ENCODE measurements at regions not wholly inside any gene's neighbourhood (a gene's known extent, or its start where the extent isn't known, plus 50 kb on each side); places are given as distances from the start of the nearest gene placed in this dataset.

DNA sequence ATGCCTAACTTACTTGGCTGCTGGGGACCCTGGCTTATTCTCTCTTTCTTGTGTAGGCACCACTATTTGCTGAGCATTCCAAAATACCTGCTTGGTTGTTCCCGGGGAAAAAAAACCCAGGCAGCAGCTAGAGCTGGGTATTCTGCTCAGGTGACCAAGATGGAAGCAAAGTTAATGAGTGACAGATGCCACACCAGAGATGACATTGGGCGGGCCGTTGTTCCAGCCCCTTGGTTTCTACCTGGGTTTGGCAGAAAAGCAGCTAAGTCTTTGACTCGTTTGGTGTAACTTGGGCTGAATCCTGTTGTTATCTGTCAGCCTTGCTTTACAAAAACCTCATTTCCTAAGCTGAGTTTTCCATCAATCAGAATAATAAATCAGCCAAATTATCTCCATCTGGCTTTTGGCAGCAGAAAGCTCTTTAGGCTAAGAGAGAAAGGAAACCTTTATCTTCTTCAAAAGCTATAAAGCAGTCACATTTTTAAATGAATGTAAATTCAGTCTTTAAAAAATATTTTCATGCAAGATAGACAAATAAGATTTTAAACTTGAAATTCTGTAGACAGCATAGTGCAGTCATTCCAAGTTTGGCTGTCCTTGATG lies 202.0 kb upstream of the GMDS start:
- Mint-ChIP-seq H3K4me1 (peaks cover 5% of the 10 kb centered on the region), H3K36me3 (ENCODE audit: low read depth) (no peaks in the 10 kb centered on the region), H3K27ac (ENCODE audit: unreplicated experiment) (no peak overlapping the region), H3K27me3 (ENCODE audit: low read depth) (peaks cover 3% of the 10 kb centered on the region), H3K4me3 (no peak overlapping the region), H3K9me3 (no peaks in the 10 kb centered on the region)
- DNase-seq (ENCODE audit: low read depth, low spot score): no peak
- TF ChIP-seq, protein P1, sequence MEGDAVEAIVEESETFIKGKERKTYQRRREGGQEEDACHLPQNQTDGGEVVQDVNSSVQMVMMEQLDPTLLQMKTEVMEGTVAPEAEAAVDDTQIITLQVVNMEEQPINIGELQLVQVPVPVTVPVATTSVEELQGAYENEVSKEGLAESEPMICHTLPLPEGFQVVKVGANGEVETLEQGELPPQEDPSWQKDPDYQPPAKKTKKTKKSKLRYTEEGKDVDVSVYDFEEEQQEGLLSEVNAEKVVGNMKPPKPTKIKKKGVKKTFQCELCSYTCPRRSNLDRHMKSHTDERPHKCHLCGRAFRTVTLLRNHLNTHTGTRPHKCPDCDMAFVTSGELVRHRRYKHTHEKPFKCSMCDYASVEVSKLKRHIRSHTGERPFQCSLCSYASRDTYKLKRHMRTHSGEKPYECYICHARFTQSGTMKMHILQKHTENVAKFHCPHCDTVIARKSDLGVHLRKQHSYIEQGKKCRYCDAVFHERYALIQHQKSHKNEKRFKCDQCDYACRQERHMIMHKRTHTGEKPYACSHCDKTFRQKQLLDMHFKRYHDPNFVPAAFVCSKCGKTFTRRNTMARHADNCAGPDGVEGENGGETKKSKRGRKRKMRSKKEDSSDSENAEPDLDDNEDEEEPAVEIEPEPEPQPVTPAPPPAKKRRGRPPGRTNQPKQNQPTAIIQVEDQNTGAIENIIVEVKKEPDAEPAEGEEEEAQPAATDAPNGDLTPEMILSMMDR (conservative IDR thresholded peaks at IDR 0.05): no peak

DNA sequence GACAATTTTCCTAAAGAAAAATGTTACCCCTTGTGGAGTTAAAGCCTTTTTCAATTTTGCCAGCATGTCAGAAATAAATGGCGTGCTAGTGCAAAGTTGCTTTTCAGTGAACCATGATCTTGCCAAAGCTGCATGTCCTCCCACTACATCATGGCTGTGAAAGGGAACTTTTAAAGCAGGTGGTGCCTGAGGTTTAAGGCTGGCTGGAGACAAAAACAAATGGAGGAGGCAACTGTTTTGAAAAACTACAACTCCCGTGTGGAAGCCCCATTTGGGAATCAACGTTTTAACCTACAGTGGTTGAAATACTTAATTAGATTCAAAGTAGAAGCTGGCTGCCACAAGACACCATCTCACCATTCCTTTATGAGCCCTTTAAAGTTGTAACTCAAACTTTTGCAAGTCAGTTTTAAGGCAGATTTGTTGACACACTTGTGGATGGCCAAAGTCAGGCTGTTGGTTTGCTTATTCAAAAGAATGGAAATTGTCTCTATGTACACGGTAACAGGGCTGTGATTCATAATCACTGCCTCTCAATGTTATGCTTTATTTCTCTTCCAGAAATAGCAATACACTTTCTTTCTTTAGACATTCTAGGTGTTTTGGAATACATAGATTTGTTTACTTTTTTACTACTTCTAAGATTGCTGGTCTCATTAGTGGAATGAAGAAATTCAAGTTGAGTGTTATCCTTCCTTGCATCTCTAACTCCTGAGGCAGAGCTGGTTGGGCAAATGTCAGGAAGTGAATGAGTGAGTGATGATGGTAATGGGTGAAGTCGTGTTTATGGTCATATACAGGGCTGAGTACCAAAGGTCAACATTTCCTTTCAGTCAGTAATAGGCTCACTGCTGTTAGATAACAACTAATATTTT lies 196.4 kb upstream of the GMDS start:
- TF ChIP-seq, protein P1 (conservative IDR thresholded peaks at IDR 0.05): no peak
- Mint-ChIP-seq H3K36me3 (ENCODE audit: low read depth) (no peaks in the 10 kb centered on the region), H3K4me1 (no peaks in the 10 kb centered on the region), H3K27ac (ENCODE audit: unreplicated experiment) (no peak overlapping the region), H3K4me3 (no peak overlapping the region), H3K9me3 (no peaks in the 10 kb centered on the region), H3K27me3 (ENCODE audit: low read depth) (no peaks in the 10 kb centered on the region)
- DNase-seq (ENCODE audit: low read depth, low spot score): no peak

DNA sequence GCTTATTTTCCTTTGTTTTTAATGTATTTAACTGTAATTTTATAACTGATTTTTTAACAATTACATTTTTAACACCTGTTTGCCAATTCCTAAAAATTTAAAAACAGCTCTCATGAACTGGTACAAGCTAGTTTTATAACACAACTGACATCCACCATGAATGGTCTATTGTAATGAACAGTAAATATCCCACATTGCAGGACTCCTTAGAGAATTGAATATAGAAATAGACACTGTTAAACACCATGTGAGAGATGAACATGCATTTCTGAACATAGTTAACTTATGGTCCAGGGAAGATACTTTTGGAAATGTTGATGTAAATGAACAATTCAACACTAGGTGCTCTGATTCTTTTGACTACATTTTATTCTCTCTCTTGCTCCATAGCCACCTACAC lies 195.1 kb upstream of the GMDS start:
- no peaks in the 10 kb centered on the region for H3K4me1 Mint-ChIP-seq
- TF ChIP-seq, protein P1 (conservative IDR thresholded peaks at IDR 0.05): no peak
- no peaks in the 10 kb centered on the region for H3K27me3 Mint-ChIP-seq (ENCODE audit: low read depth)
- no peaks in the 10 kb centered on the region for H3K9me3 Mint-ChIP-seq
- no peaks in the 10 kb centered on the region for H3K36me3 Mint-ChIP-seq (ENCODE audit: low read depth)
- no peak overlapping the region for H3K4me3 Mint-ChIP-seq
- no peak for DNase-seq (ENCODE audit: low read depth, low spot score)
- H3K27ac Mint-ChIP-seq (ENCODE audit: unreplicated experiment): no peak overlapping the region

DNA sequence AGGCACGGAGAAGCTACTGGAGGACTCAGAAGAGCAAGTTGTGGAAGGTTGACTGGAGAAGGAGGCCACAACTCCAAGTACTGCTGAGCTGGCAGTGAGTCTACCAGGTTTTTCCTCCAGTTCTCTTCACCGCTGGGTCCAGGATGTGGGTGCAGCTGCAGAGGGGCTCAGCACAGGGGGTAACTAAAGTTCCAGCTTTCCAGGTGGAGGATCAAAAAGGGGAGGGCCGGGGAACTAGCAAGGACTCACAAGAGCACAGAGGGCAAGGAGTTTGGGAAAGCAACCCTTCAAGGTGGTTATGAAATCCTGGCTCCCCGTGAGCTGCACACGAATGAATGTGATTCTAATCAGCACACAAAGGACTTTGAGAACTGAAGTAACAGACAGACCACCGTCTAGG lies 194.2 kb upstream of the GMDS start:
- H3K4me1 Mint-ChIP-seq: no peaks in the 10 kb centered on the region
- H3K27me3 Mint-ChIP-seq (ENCODE audit: low read depth): no peaks in the 10 kb centered on the region
- H3K36me3 Mint-ChIP-seq (ENCODE audit: low read depth): no peaks in the 10 kb centered on the region
- DNase-seq (ENCODE audit: low read depth, low spot score): no peak
- TF ChIP-seq, protein P1 (conservative IDR thresholded peaks at IDR 0.05): no peak
- H3K9me3 Mint-ChIP-seq: no peaks in the 10 kb centered on the region
- no peak overlapping the region for H3K27ac Mint-ChIP-seq (ENCODE audit: unreplicated experiment)
- H3K4me3 Mint-ChIP-seq: no peak overlapping the region

DNA sequence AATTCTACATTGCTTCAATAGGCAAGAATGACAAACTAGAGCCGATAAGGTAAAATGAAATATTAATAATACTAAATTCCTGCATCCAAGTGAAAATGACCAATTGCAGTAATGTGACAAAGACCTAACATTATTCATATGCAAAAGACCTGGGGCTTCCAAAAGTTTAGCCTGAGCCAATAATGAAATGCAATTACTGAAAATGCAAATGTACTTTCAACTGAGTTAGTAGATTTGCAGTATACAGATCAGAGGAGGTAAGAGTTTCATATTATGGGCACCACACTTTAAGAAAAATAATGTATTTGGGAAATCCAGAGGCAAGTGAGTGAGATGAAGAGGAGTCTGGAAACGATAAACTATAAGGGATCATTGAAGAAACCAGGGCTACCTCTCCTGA lies 193.7 kb upstream of the GMDS start:
- Mint-ChIP-seq H3K9me3 (no peaks in the 10 kb centered on the region), H3K27me3 (ENCODE audit: low read depth) (no peaks in the 10 kb centered on the region), H3K4me3 (no peak overlapping the region), H3K27ac (ENCODE audit: unreplicated experiment) (no peak overlapping the region), H3K4me1 (no peaks in the 10 kb centered on the region), H3K36me3 (ENCODE audit: low read depth) (no peaks in the 10 kb centered on the region)
- TF ChIP-seq, protein P1 (conservative IDR thresholded peaks at IDR 0.05): no peak
- DNase-seq (ENCODE audit: low read depth, low spot score): no peak

Measured in neural crest cell (in vitro differentiated cells).